ENCODE measurements at regions not wholly inside any gene's neighbourhood (a gene's known extent, or its start where the extent isn't known, plus 50 kb on each side); places are given as distances from the start of the nearest gene placed in this dataset.

GRCh38 chr12:91870872-91871707 is 274.6 kb downstream of the BTG1 start:
- no peak overlapping the region for H3K4me3 Mint-ChIP-seq (ENCODE audit: unreplicated experiment)
- H3K36me3 Mint-ChIP-seq (ENCODE audit: low read depth) = no peaks in the 10 kb centered on the region
- no peak overlapping the region for H3K27ac Mint-ChIP-seq (ENCODE audit: unreplicated experiment)
- H3K4me1 Mint-ChIP-seq (ENCODE audit: low read depth) = peaks cover 13% of the 10 kb centered on the region
- no peaks in the 10 kb centered on the region for H3K27me3 Mint-ChIP-seq (ENCODE audit: low read depth)
- DNase-seq (ENCODE audit: low spot score) = no peak
- no peak for TF ChIP-seq CTCF (IDR thresholded peaks at IDR 0.05)
- no peaks in the 10 kb centered on the region for H3K9me3 Mint-ChIP-seq (ENCODE audit: low read depth)

- no peak for DNase-seq (ENCODE audit: low spot score)
- TF ChIP-seq CTCF (IDR thresholded peaks at IDR 0.05) = no peak
- Mint-ChIP-seq H3K36me3 (ENCODE audit: low read depth) (no peaks in the 10 kb centered on the region), H3K4me1 (ENCODE audit: low read depth) (no peaks in the 10 kb centered on the region), H3K4me3 (ENCODE audit: unreplicated experiment) (no peak overlapping the region), H3K27ac (ENCODE audit: unreplicated experiment) (no peak overlapping the region), H3K27me3 (ENCODE audit: low read depth) (no peaks in the 10 kb centered on the region), H3K9me3 (ENCODE audit: low read depth) (no peaks in the 10 kb centered on the region)
Observed at GRCh38 chr12:91868054-91868453, 277.6 kb downstream of the BTG1 start.

GRCh38 chr12:91866566-91866965 is 279.1 kb downstream of the BTG1 start:
- no peak for TF ChIP-seq CTCF (IDR thresholded peaks at IDR 0.05)
- Mint-ChIP-seq H3K27ac (ENCODE audit: unreplicated experiment) (no peak overlapping the region), H3K36me3 (ENCODE audit: low read depth) (no peaks in the 10 kb centered on the region), H3K9me3 (ENCODE audit: low read depth) (no peaks in the 10 kb centered on the region), H3K4me1 (ENCODE audit: low read depth) (no peaks in the 10 kb centered on the region), H3K27me3 (ENCODE audit: low read depth) (no peaks in the 10 kb centered on the region), H3K4me3 (ENCODE audit: unreplicated experiment) (no peak overlapping the region)
- DNase-seq (ENCODE audit: low spot score) = no peak

- no peak overlapping the region for H3K27ac Mint-ChIP-seq (ENCODE audit: unreplicated experiment)
- TF ChIP-seq CTCF (IDR thresholded peaks at IDR 0.05) = no peak
- no peaks in the 10 kb centered on the region for H3K4me1 Mint-ChIP-seq (ENCODE audit: low read depth)
- H3K27me3 Mint-ChIP-seq (ENCODE audit: low read depth) = no peaks in the 10 kb centered on the region
- H3K4me3 Mint-ChIP-seq (ENCODE audit: unreplicated experiment) = no peak overlapping the region
- DNase-seq (ENCODE audit: low spot score) = no peak
- no peaks in the 10 kb centered on the region for H3K36me3 Mint-ChIP-seq (ENCODE audit: low read depth)
- H3K9me3 Mint-ChIP-seq (ENCODE audit: low read depth) = no peaks in the 10 kb centered on the region
Observed at GRCh38 chr12:91863702-91864101, 281.9 kb downstream of the BTG1 start.

GRCh38 chr12:91861554-91861953 is 284.1 kb downstream of the BTG1 start:
- Mint-ChIP-seq H3K27ac (ENCODE audit: unreplicated experiment) (no peak overlapping the region), H3K4me3 (ENCODE audit: unreplicated experiment) (no peak overlapping the region), H3K4me1 (ENCODE audit: low read depth) (no peaks in the 10 kb centered on the region), H3K27me3 (ENCODE audit: low read depth) (no peaks in the 10 kb centered on the region), H3K36me3 (ENCODE audit: low read depth) (no peaks in the 10 kb centered on the region), H3K9me3 (ENCODE audit: low read depth) (no peaks in the 10 kb centered on the region)
- no peak for DNase-seq (ENCODE audit: low spot score)
- no peak for TF ChIP-seq CTCF (IDR thresholded peaks at IDR 0.05)
